Osteocyte (in vitro differentiated cells): ENCODE measurements at regions not wholly inside any gene's neighbourhood (a gene's known extent, or its start where the extent isn't known, plus 50 kb on each side); places are given as distances from the start of the nearest gene placed in this dataset.

Experiments
- DNase-seq: peaks from one replicate; pipeline ENCODE4 v3.0.0; 2021; ENCODE audit warnings: mixed read lengths; ENCODE audit not compliant: unreplicated experiment; ENCODE audit errors: extremely low spot score
- H3K27ac Mint-ChIP-seq: one replicate; pipeline ENCODE4 v1.8.0; 2021; ENCODE audit warnings: mild to moderate bottlenecking, mixed read lengths; ENCODE audit not compliant: unreplicated experiment
- H3K27me3 Mint-ChIP-seq: one replicate; pipeline ENCODE4 v1.8.0; 2021; ENCODE audit warnings: mixed read lengths; ENCODE audit not compliant: unreplicated experiment
- H3K36me3 Mint-ChIP-seq: one replicate; pipeline ENCODE4 v1.8.0; 2021; ENCODE audit warnings: mixed read lengths; ENCODE audit not compliant: unreplicated experiment
- H3K4me1 Mint-ChIP-seq: one replicate; pipeline ENCODE4 v1.8.0; 2021; ENCODE audit warnings: mixed read lengths; ENCODE audit not compliant: unreplicated experiment
- H3K4me3 Mint-ChIP-seq: one replicate; pipeline ENCODE4 v1.8.0; 2021; ENCODE audit warnings: mild to moderate bottlenecking, moderate library complexity, mixed read lengths; ENCODE audit not compliant: unreplicated experiment
- H3K9me3 Mint-ChIP-seq: one replicate; pipeline ENCODE4 v1.8.0; 2021; ENCODE audit warnings: mixed read lengths; ENCODE audit not compliant: unreplicated experiment
- TF ChIP-seq, protein P1 (sequence below): fragments of 200-600 bp; sonication (generic); IDR thresholded peaks from 2 replicates; pipeline ENCODE4 v1.5.0; 2021; ENCODE audit warnings: antibody characterized with exemption, mild to moderate bottlenecking, moderate library complexity

DNA sequence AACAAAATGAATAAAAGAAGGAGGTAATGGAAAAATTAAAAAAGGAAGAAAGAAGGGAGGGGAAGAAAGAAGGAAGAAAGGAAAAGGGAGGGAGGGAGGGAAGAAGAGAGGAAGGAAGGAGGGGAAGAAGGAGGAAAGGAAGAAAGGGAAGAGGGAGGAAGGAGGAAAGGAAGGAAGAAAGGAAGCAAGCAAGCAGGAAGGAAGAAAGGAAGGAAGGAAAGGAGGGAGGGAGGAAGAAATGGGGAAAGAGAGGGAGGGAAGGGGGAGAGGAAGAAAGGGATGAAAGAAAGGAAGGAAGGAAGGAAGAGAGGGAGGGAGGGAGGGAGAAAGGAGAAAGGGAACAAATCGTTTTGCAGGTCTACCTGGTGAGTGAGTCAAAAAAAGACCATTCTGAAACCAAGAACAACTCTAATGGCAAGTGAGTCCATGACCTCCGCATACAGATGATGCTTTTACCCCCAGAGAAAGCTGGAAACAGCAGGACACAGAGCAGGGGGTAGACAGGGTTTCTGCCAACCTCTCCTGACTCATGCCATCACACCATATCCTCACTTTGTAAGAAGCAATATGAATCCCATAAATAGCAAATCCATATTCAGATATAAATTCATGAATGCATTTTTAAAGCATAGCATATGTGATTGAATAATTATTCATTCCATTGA lies 1112.9 kb upstream of the AUTS2 start:
- H3K9me3 Mint-ChIP-seq: no peaks in the 10 kb centered on the region
- no peak for DNase-seq

GRCh38 chr7:68488341-68489060 lies 1109.8 kb upstream of the AUTS2 start:
- no peaks in the 10 kb centered on the region for H3K36me3 Mint-ChIP-seq
- H3K27ac Mint-ChIP-seq: no peak overlapping the region
- no peaks in the 10 kb centered on the region for H3K27me3 Mint-ChIP-seq
- H3K4me1 Mint-ChIP-seq: no peaks in the 10 kb centered on the region
- H3K9me3 Mint-ChIP-seq: no peaks in the 10 kb centered on the region
- DNase-seq: no peak
- TF ChIP-seq, protein P1, sequence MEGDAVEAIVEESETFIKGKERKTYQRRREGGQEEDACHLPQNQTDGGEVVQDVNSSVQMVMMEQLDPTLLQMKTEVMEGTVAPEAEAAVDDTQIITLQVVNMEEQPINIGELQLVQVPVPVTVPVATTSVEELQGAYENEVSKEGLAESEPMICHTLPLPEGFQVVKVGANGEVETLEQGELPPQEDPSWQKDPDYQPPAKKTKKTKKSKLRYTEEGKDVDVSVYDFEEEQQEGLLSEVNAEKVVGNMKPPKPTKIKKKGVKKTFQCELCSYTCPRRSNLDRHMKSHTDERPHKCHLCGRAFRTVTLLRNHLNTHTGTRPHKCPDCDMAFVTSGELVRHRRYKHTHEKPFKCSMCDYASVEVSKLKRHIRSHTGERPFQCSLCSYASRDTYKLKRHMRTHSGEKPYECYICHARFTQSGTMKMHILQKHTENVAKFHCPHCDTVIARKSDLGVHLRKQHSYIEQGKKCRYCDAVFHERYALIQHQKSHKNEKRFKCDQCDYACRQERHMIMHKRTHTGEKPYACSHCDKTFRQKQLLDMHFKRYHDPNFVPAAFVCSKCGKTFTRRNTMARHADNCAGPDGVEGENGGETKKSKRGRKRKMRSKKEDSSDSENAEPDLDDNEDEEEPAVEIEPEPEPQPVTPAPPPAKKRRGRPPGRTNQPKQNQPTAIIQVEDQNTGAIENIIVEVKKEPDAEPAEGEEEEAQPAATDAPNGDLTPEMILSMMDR: no peak
- no peak overlapping the region for H3K4me3 Mint-ChIP-seq

More for the DNA sequence above, 1112.9 kb upstream of the AUTS2 start:
- no peak overlapping the region for H3K27ac Mint-ChIP-seq
- H3K4me1 Mint-ChIP-seq: no peaks in the 10 kb centered on the region
- no peak overlapping the region for H3K4me3 Mint-ChIP-seq
- TF ChIP-seq, protein P1: no peak
- H3K36me3 Mint-ChIP-seq: no peaks in the 10 kb centered on the region
- H3K27me3 Mint-ChIP-seq: peaks cover 14% of the 10 kb centered on the region

DNA sequence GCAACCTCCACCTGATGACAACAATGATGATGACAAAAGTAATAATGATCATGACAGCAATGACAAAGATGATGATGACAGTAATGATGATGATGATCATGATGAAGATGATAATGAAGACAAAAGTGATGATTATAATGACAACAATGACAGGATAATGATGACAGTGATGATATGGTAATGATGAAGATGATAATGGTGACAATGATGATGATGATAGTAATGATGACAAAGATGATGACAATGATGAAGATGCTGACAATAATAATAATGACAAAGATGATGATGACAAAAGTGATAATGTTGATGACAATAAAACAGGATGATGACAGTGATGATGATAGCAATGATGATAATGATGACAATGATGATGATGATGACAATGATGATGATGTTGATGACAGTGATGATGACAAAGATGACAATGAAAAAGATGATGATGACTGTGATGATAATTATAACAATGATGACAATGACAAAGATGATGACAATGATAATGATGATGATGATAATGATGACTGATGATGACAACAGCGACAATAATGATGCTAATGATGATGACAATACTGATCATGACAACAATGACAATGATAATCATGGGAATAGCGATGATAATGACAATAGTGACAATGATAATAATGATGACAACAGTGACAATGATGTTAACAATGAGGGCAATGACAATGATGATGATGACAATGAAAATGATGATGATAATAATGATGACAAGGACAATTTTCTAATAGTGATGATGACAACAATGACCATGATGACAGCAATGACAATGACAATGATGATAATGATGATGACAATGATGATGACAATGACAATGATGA lies 1106.5 kb upstream of the AUTS2 start:
- DNase-seq: no peak
- H3K4me1 Mint-ChIP-seq: no peaks in the 10 kb centered on the region
- H3K27me3 Mint-ChIP-seq: no peaks in the 10 kb centered on the region
- H3K27ac Mint-ChIP-seq: no peak overlapping the region
- TF ChIP-seq, protein P1: no peak
- H3K9me3 Mint-ChIP-seq: no peaks in the 10 kb centered on the region
- H3K4me3 Mint-ChIP-seq: no peak overlapping the region
- H3K36me3 Mint-ChIP-seq: no peaks in the 10 kb centered on the region

DNA sequence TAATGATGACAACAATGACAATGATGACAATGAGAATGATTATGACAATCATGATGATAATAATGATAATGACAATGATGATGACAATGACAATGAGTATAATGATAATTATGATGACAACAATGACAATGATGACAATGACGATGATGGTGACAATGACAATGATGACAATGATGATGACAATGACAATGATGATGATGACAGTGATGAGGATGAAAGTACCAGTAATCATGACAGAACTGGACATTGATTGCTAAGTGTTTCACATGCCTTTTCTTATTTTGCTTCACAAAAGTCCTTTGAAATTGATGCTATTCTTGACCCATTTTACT lies 1106.0 kb upstream of the AUTS2 start:
- no peak overlapping the region for H3K27ac Mint-ChIP-seq
- TF ChIP-seq, protein P1: no peak
- H3K4me3 Mint-ChIP-seq: no peak overlapping the region
- no peaks in the 10 kb centered on the region for H3K9me3 Mint-ChIP-seq
- no peaks in the 10 kb centered on the region for H3K27me3 Mint-ChIP-seq
- H3K36me3 Mint-ChIP-seq: no peaks in the 10 kb centered on the region
- no peak for DNase-seq
- no peaks in the 10 kb centered on the region for H3K4me1 Mint-ChIP-seq

- no peak for DNase-seq
- no peak overlapping the region for H3K27ac Mint-ChIP-seq
- H3K36me3 Mint-ChIP-seq: no peaks in the 10 kb centered on the region
- H3K4me1 Mint-ChIP-seq: no peaks in the 10 kb centered on the region
- H3K27me3 Mint-ChIP-seq: peaks cover 2% of the 10 kb centered on the region
- no peaks in the 10 kb centered on the region for H3K9me3 Mint-ChIP-seq
- TF ChIP-seq, protein P1: no peak
- H3K4me3 Mint-ChIP-seq: no peak overlapping the region
These were observed 1094.9 kb upstream of the AUTS2 start for GRCh38 chr7:68503400-68503799.
